Psoas muscle (tissue), 7 donors: ENCODE measurements at regions not wholly inside any gene's neighbourhood (a gene's known extent, or its start where the extent isn't known, plus 50 kb on each side); places are given as distances from the start of the nearest gene placed in this dataset.

ENCODE experiments used
- ATAC-seq, 4 donors: fragments of 200-7000 bp; cut with Tn5 transposase; one replicate each; pipeline ENCODE4 v1.9.1; 2020; ENCODE audit warnings: moderate library complexity in 3 of 4, mild to moderate bottlenecking in 2 of 4
- DNase-seq, 2 donors: peaks; one replicate each; pipeline ENCODE4 v3.0.0-alpha.2; 2020
- H3K27ac ChIP-seq: fragments of 200-600 bp; one replicate; pipeline ENCODE4 v1.8.0; 2022
- H3K27me3 ChIP-seq, 3 donors: fragments of 200-600 bp in 1 of 3; one replicate each; pipeline versions ENCODE4 v1.6.1 to v1.8.0; 2013 to 2022; ENCODE audit warnings: low read length in 2 of 3, mild to moderate bottlenecking in 2 of 3, moderate library complexity in 1 of 3; ENCODE audit not compliant: insufficient read depth in 3 of 3
- H3K36me3 ChIP-seq, 2 donors: fragments of 200-600 bp in 1 of 2; one replicate each; pipeline versions ENCODE4 v1.6.1 to v1.8.0; 2013 to 2022; ENCODE audit warnings: low read depth in 1 of 2, mild to moderate bottlenecking in 1 of 2, moderate library complexity in 1 of 2; ENCODE audit not compliant: insufficient read depth in 1 of 2
- H3K4me1 ChIP-seq: fragments of 200-600 bp; one replicate; pipeline ENCODE4 v1.8.0; 2022
- H3K4me3 ChIP-seq: fragments of 200-600 bp; one replicate; pipeline ENCODE4 v1.8.0; 2022; ENCODE audit warnings: mild to moderate bottlenecking
- H3K9me3 ChIP-seq: fragments of 200-600 bp; one replicate; pipeline ENCODE4 v1.8.0; 2022
- CTCF ChIP-seq: fragments of 200-600 bp; IDR thresholded peaks from one replicate; pipeline ENCODE4 v1.8.0; 2022; ENCODE audit warnings: antibody characterized with exemption
- WGBS, 3 donors: extraction: QIAGEN DNeasy Blood & Tissue Kit; methylation state at CpG; one replicate each; pipeline versions ENCODE4 v1.1.6 to v1.1.7; 2013; 5-methylcytosine and 5-hydroxymethylcytosine counted together
- intact Hi-C, 2 donors: fragments of 100-400 bp; cut with DNase I; formaldehyde crosslinking; loops; one replicate each; pipeline versions ENCODE4 v1.11.0 to v1.14.2; 2022
- donor health status: healthy with polysubstance abuse.
- donor health status: DM: no; HTN: no; CAD: no; lungs with moderate emphysema.
- donor health status: Bipolar disorder and iron deficiency.
- donor health status: healthy.
- donor health status: DM: yes; HTN: yes; CAD: no.
- donor health status: DM: no; HTN: no; CAD: no.
- donor health status: DM: yes; HTN: yes; CAD: no.

DNA sequence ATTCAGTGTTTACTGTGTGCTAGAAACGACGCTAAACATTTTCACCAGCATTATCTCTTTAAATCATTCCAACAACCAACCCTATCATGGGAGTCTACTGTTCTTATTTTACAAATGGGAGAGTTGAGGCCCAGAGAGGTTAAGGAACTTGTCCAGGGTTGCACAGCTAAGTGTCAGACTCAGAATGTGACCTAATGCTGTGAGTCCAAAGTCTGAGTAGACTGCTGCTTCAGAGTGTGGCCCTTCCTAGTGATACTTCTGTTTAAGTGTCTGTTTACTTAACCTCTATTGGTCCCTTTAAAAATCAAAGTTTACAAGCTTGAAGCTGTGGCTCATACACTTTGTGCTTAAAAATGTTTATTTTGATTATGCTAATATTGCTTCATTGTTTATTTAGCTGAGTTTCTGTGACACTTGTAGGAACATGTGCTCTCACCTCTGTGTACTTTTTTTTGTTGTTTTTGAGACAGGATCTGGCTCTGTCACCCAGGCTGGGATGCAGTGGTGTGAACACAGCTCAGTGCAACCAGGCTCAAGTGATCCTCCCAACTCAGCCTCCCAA lies 84.4 kb upstream of the SYPL1 start:
- no peak for ATAC-seq
- Histone ChIP-seq H3K4me1 (peaks cover 3% of the 10 kb centered on the region), H3K9me3 (no peaks in the 10 kb centered on the region), H3K27ac (no peak overlapping the region), H3K36me3 (no peaks in the 10 kb centered on the region), H3K4me3 (no peak overlapping the region), H3K27me3 (no peaks in the 10 kb centered on the region)
- no peak for DNase-seq
- WGBS, 3 donors: 84 to 92% (median 92%) methylated on average over 2 of the region's 2 CpGs
- intact Hi-C loops: no loop called here
- no peak for TF ChIP-seq CTCF

DNA sequence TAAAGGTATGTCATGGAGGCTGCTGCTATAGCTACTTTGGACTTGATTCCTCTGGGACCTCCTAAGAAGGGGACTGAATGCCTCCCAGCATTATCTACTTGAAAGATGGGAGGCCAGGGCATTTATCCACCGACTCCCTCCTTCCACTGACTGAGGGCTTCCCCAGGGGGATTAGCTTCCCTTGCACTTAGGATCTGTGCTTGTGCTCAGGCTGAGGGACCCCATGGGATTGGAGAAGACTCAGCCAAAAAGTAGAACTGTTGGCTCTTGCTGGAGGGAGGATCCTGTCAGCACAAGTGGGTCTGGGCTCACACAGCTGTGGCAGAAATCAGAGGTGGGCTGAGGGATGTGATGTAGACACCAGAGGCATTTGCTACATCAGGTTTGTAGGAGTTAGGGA lies 81.5 kb upstream of the SYPL1 start:
- Histone ChIP-seq H3K4me3 (no peak overlapping the region), H3K9me3 (no peaks in the 10 kb centered on the region), H3K27me3 (no peaks in the 10 kb centered on the region), H3K27ac (no peak overlapping the region), H3K4me1 (no peaks in the 10 kb centered on the region), H3K36me3 (no peaks in the 10 kb centered on the region)
- WGBS, 3 donors: 60 to 76% (median 66%) methylated on average over 1 of the region's 1 CpG
- no peak for ATAC-seq
- TF ChIP-seq CTCF: no peak
- intact Hi-C loops: no loop called here
- DNase-seq: no peak

GRCh38 chr7:106190589-106191330 lies 78.6 kb upstream of the SYPL1 start:
- ATAC-seq (no peak), DNase-seq (no peak)
- H3K36me3 ChIP-seq: no peaks in the 10 kb centered on the region
- H3K27ac ChIP-seq: no peak overlapping the region
- H3K27me3 ChIP-seq: no peaks in the 10 kb centered on the region
- no peak overlapping the region for H3K4me3 ChIP-seq
- WGBS, 3 donors: 78 to 79% (median 78%) methylated on average over 10 of the region's 10 CpGs
- H3K9me3 ChIP-seq: no peaks in the 10 kb centered on the region
- no peaks in the 10 kb centered on the region for H3K4me1 ChIP-seq
- no peak for TF ChIP-seq CTCF
- intact Hi-C loops: no loop called here

DNA sequence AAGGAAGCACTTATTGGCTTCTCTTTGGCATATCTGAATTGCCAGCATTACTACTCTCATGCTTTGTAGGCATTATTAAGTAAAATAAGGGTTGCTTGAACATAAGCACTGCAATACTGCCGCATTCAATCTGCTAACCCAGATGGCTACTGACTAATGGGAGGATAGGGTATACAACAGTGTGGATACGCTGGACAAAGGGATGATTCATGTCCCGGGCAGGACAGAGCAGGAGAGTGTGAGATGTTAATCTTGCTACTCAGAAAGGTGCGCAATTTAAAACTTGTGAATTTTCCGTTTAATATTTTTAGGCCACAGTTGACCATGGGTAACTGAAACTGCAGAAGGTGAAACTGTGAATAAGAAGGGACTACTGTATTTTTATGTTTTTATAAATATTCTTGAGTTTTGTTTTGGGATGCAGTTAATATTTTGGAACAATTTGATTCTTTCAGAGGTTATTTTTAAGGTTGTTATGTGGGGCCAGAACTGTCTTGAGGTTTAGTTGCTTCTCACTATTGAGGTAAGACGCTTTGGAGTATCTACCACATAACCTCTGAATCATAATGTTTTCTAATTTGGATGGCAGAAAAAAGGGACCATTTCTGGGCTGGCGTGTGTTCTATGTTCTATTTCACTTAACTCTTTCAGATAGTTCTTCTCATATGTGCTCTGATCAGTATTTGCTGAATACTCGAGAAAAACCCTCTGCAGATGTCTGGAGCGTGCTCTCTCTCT lies 75.7 kb upstream of the SYPL1 start:
- H3K9me3 ChIP-seq: no peaks in the 10 kb centered on the region
- TF ChIP-seq CTCF: no peak
- H3K4me3 ChIP-seq: no peak overlapping the region
- DNase-seq (no peak), ATAC-seq (no peak)
- H3K27me3 ChIP-seq: no peaks in the 10 kb centered on the region
- intact Hi-C loops: no loop called here
- H3K27ac ChIP-seq: no peak overlapping the region
- H3K4me1 ChIP-seq: no peaks in the 10 kb centered on the region
- WGBS, 3 donors: 88 to 89% (median 89%) methylated on average over 9 of the region's 9 CpGs
- no peaks in the 10 kb centered on the region for H3K36me3 ChIP-seq
